DND-41 (cell line): ENCODE measurements at regions not wholly inside any gene's neighbourhood (a gene's known extent, or its start where the extent isn't known, plus 50 kb on each side); places are given as distances from the start of the nearest gene placed in this dataset.
"Not testable (repeated sequence)": the region's sequence is repeated elsewhere in the genome, so short reads cannot be mapped to it uniquely, and the experiment has no call there.

ENCODE experiments used
- ATAC-seq: fragments of 200-7000 bp; cut with Tn5 transposase; 3 replicates; pipeline ENCODE4 v1.9.1; 2021; ENCODE audit warnings: low read depth; ENCODE audit not compliant: insufficient read depth
- DNase-seq: peaks from one replicate; pipeline ENCODE4 v3.0.0-alpha.2; 2020
- H2AFZ ChIP-seq: 2 replicates; pipeline ENCODE4 v1.6.0; 2012; ENCODE audit warnings: low read depth, low read length
- H3K27ac ChIP-seq: 2 replicates; pipeline ENCODE4 v1.5.1; 2012; ENCODE audit warnings: low read length, inconsistent platforms
- H3K27me3 ChIP-seq: fragments of 200-600 bp; sonication (generic); 2 replicates; pipeline ENCODE4 v1.6.0; 2012; ENCODE audit warnings: low read length, mild to moderate bottlenecking, inconsistent platforms; ENCODE audit not compliant: insufficient read depth, poor library complexity
- H3K36me3 ChIP-seq: 2 replicates; pipeline ENCODE4 v1.5.1; 2012; ENCODE audit warnings: low read length, inconsistent platforms; ENCODE audit not compliant: insufficient read depth
- H3K4me1 ChIP-seq: 2 replicates; pipeline ENCODE4 v1.5.1; 2012; ENCODE audit warnings: mild to moderate bottlenecking, low read length; ENCODE audit not compliant: insufficient read depth
- H3K4me2 ChIP-seq: 2 replicates; pipeline ENCODE4 v1.6.0; 2012; ENCODE audit warnings: mild to moderate bottlenecking, moderate library complexity, low read length, inconsistent platforms; ENCODE audit not compliant: insufficient read depth
- H3K4me3 ChIP-seq, 2 experiments: fragments of 200-600 bp in 1 of 2; shearing (Covaris generic) in 1 of 2; 2 replicates each; pipeline ENCODE4 v1.5.1; 2012 to 2016; ENCODE audit warnings: inconsistent platforms in 2 of 2, low read length in 2 of 2, mild to moderate bottlenecking in 2 of 2, low read depth in 1 of 2, moderate library complexity in 1 of 2
- H3K79me2 ChIP-seq: 2 replicates; pipeline ENCODE4 v1.6.0; 2012; ENCODE audit warnings: low read length, inconsistent platforms; ENCODE audit not compliant: insufficient read depth
- H3K9ac ChIP-seq: 2 replicates; pipeline ENCODE4 v1.6.0; 2012; ENCODE audit warnings: low read depth, mild to moderate bottlenecking, inconsistent platforms, low read length, moderate library complexity
- H3K9me3 ChIP-seq: 2 replicates; pipeline ENCODE4 v1.5.1; 2012; ENCODE audit warnings: low read length, moderate library complexity, mild to moderate bottlenecking, inconsistent platforms; ENCODE audit not compliant: insufficient read depth, severe bottlenecking
- H4K20me1 ChIP-seq: 2 replicates; pipeline ENCODE4 v1.6.0; 2012; ENCODE audit warnings: low read length; ENCODE audit not compliant: insufficient read depth
- EZH2 ChIP-seq: IDR thresholded peaks from 3 replicates; pipeline ENCODE4 v1.6.1; 2012; ENCODE audit warnings: borderline replicate concordance, low read depth, mild to moderate bottlenecking, moderate library complexity, low read length, inconsistent platforms; ENCODE audit not compliant: severe bottlenecking
- TF ChIP-seq, protein P1 (sequence below): IDR thresholded peaks from 2 replicates; pipeline ENCODE4 v1.5.1; 2012; ENCODE audit warnings: borderline replicate concordance, low read length, moderate library complexity, mild to moderate bottlenecking; ENCODE audit not compliant: poor library complexity, severe bottlenecking; ENCODE audit errors: extremely low read depth

DNA sequence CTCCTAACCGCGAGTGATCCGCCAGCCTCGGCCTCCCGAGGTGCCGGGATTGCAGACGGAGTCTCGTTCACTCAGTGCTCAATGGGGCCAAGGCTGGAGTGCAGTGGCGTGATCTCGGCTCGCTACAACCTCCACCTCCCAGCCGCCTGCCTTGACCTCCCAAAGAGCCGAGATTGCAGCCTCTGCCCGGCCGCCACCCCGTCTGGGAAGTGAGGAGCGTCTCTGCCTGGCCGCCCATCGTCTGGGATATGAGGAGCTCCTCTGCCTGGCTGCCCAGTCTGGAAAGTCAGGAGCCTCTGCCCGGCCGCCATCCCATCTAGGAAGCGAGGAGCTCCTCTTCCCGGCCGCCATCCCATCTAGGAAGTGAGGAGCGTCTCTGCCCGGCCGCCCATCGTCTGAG, 58.8 kb upstream of the ANKRD30BL start:
- H3K4me1 ChIP-seq, H4K20me1 ChIP-seq, H3K79me2 ChIP-seq, H3K36me3 ChIP-seq, H2AFZ ChIP-seq, H3K9me3 ChIP-seq, H3K9ac ChIP-seq, H3K27ac ChIP-seq, H3K4me2 ChIP-seq, H3K27me3 ChIP-seq, H3K4me3 ChIP-seq, ATAC-seq: not testable (repeated sequence)
- DNase-seq = peak; percentile 8

DNA sequence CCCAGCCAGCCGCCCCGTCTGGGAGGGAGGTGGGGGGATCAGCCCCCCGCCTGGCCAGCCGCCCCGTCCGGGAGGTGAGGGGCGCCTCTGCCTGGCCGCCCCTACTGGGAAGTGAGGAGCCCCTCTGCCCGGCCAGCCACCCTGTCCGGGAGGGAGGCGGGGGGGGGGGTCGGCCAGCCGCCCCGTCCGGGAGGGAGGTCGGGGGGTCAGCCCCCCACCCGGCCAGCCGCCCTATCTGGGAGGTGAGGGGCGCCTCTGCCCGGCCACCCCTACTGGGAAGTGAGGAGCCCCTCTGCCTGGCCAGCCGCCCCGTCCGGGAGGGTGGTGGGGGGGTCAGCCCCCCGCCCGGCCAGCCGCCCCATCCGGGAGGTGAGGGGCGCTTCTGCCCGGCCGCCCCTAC, 60.1 kb upstream of the ANKRD30BL start:
- not testable (repeated sequence) for ATAC-seq, H3K79me2 ChIP-seq, H3K4me3 ChIP-seq, H4K20me1 ChIP-seq, H3K9ac ChIP-seq, H3K4me2 ChIP-seq, H2AFZ ChIP-seq, H3K27me3 ChIP-seq, H3K27ac ChIP-seq, DNase-seq, H3K9me3 ChIP-seq, H3K36me3 ChIP-seq, H3K4me1 ChIP-seq

DNA sequence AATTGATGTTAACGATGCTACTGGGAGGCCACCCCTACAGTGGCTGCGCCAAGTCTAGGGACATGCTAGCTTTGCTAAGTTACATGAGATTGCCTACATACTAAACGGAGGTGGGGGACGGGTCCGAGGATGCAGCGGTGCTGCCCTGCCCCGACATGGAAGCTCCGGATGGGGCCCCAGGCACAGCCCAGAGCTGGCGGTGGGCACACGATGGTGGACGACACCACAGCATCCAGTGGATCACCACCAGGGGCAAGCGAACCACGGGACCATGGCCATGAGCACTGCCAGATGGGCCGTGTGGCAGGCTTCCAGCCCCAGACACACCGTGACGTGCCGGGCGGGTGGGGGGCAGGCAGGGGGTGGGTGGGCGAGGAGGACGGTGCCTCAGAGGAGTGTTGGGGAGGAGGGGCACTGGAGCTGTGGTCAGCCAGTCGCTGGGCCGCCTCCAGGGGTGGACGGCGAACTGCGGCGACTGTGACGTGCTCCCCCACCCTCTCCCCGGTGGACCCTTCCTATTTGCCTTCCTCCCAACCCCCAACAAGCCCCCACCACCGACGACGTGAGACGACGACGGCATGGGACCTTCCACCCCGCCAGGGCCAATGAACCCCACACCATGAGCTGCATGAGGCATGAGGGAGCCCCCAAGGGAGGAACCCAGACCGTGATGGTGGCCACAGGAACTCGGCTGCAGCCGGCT, 90.6 kb upstream of the ANKRD30BL start:
- no peak for ATAC-seq
- H4K20me1 ChIP-seq = no peaks in the 10 kb centered on the region
- H3K27me3 ChIP-seq = no peaks in the 10 kb centered on the region

DNA sequence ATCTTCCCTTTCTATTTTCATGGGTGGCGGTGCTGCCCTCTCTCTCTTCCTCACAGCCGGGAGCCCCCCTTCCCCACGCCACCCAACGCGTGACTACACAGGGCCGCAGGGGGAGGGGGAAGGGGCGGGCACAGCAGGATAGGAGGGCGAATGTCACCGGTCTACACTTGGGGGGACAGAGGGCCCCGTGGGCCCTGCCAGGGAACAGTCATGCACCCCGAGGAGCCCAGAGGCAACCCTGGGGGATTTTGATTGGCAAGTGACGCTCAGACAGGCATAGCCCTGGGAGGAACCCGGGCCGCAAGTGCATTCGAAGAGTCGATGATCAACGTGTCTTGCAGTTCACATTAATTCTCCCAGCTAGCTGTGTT, 91.1 kb upstream of the ANKRD30BL start:
- H2AFZ ChIP-seq = no peak overlapping the region
- H4K20me1 ChIP-seq = no peaks in the 10 kb centered on the region
- no peaks in the 10 kb centered on the region for H3K36me3 ChIP-seq
- no peak overlapping the region for H3K27ac ChIP-seq
- H3K27me3 ChIP-seq = no peaks in the 10 kb centered on the region
- H3K4me3 ChIP-seq = no peak overlapping the region
- H3K79me2 ChIP-seq = no peaks in the 10 kb centered on the region
- H3K9ac ChIP-seq = no peak overlapping the region
- no peaks in the 10 kb centered on the region for H3K4me1 ChIP-seq
- H3K9me3 ChIP-seq = peaks cover 5% of the 10 kb centered on the region
- no peak for TF ChIP-seq EZH2
- TF ChIP-seq, protein P1, sequence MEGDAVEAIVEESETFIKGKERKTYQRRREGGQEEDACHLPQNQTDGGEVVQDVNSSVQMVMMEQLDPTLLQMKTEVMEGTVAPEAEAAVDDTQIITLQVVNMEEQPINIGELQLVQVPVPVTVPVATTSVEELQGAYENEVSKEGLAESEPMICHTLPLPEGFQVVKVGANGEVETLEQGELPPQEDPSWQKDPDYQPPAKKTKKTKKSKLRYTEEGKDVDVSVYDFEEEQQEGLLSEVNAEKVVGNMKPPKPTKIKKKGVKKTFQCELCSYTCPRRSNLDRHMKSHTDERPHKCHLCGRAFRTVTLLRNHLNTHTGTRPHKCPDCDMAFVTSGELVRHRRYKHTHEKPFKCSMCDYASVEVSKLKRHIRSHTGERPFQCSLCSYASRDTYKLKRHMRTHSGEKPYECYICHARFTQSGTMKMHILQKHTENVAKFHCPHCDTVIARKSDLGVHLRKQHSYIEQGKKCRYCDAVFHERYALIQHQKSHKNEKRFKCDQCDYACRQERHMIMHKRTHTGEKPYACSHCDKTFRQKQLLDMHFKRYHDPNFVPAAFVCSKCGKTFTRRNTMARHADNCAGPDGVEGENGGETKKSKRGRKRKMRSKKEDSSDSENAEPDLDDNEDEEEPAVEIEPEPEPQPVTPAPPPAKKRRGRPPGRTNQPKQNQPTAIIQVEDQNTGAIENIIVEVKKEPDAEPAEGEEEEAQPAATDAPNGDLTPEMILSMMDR = no peak
- no peak for ATAC-seq
- no peak overlapping the region for H3K4me2 ChIP-seq
- DNase-seq = no peak

More for the DNA sequence above, 90.6 kb upstream of the ANKRD30BL start:
- DNase-seq = no peak
- no peak overlapping the region for H2AFZ ChIP-seq
- no peak overlapping the region for H3K4me3 ChIP-seq
- no peaks in the 10 kb centered on the region for H3K36me3 ChIP-seq
- H3K9me3 ChIP-seq = peaks cover 5% of the 10 kb centered on the region
- H3K4me2 ChIP-seq = no peak overlapping the region
- H3K27ac ChIP-seq = no peak overlapping the region
- TF ChIP-seq, protein P1 = no peak
- TF ChIP-seq EZH2 = no peak
- H3K4me1 ChIP-seq = no peaks in the 10 kb centered on the region
- H3K79me2 ChIP-seq = no peaks in the 10 kb centered on the region
- no peak overlapping the region for H3K9ac ChIP-seq
